ENCODE measurements at regions not wholly inside any gene's neighbourhood (a gene's known extent, or its start where the extent isn't known, plus 50 kb on each side); places are given as distances from the start of the nearest gene placed in this dataset.

GRCh38 chr15:29345549-29346525, 76.2 kb upstream of the NSMCE3 start:
- intact Hi-C loops (cut with micrococcal nuclease) = no loop called here
- no peak for DNase-seq (ENCODE audit: low spot score)
- Mint-ChIP-seq H3K4me3 (no peak overlapping the region), H3K27ac (no peak overlapping the region), H3K4me1 (ENCODE audit: low read depth) (no peaks in the 10 kb centered on the region), H3K9me3 (no peaks in the 10 kb centered on the region), H3K27me3 (ENCODE audit: insufficient read depth) (no peaks in the 10 kb centered on the region), H3K36me3 (ENCODE audit: low read depth) (no peaks in the 10 kb centered on the region)

- intact Hi-C loops (cut with micrococcal nuclease) = no loop called here
- no peaks in the 10 kb centered on the region for H3K36me3 Mint-ChIP-seq (ENCODE audit: low read depth)
- H3K9me3 Mint-ChIP-seq = no peaks in the 10 kb centered on the region
Measured at GRCh38 chr15:29344474-29344873, 74.9 kb upstream of the NSMCE3 start.

DNA sequence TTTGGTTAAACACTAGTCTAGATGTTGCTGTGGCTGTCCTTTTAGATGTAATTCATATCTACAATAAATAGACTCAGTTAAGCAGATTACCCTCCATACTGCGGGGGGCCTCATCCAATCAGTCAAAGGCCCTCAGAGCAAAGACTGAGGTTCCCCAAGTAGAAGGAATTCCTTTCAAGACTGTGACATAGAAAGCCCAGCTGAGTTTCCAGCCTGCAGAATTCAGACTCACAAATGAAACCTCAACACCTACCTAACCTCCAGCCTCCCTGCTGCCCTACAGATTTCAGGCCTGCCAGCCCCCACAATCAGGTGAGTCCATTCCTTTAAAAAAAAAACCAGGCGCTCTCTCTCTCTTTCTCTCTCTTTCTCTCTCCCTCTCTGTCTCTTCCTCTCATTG, 73.6 kb upstream of the NSMCE3 start:
- H3K27ac Mint-ChIP-seq = no peak overlapping the region
- no peak for DNase-seq (ENCODE audit: low spot score)
- H3K4me1 Mint-ChIP-seq (ENCODE audit: low read depth) = no peaks in the 10 kb centered on the region
- H3K27me3 Mint-ChIP-seq (ENCODE audit: insufficient read depth) = no peaks in the 10 kb centered on the region
- H3K9me3 Mint-ChIP-seq = no peaks in the 10 kb centered on the region
- no peak overlapping the region for H3K4me3 Mint-ChIP-seq
- intact Hi-C loops (cut with micrococcal nuclease) = no loop called here
- no peaks in the 10 kb centered on the region for H3K36me3 Mint-ChIP-seq (ENCODE audit: low read depth)

More at GRCh38 chr15:29344474-29344873, 74.9 kb upstream of the NSMCE3 start:
- no peak overlapping the region for H3K27ac Mint-ChIP-seq
- no peaks in the 10 kb centered on the region for H3K4me1 Mint-ChIP-seq (ENCODE audit: low read depth)
- H3K4me3 Mint-ChIP-seq = no peak overlapping the region
- no peaks in the 10 kb centered on the region for H3K27me3 Mint-ChIP-seq (ENCODE audit: insufficient read depth)
- DNase-seq (ENCODE audit: low spot score) = no peak

DNA sequence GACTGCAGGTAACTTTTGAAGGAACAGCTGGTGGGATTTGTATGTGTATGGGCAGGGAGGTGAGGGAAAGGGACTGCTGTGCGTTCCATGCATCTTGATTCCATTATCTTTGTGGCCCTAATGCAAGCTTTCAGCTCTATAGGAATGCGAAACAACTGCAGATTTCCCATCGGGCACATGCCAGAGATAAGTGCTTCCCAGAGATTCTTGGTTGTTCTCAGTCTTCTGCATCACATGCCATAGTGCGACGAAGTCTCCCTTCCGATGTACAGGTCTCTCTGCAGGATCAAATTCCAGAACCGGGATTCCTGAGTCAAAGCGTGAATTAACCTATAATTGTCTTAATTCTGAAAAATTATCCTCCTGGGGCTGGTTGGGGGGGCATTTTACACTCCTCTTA, 72.6 kb upstream of the NSMCE3 start:
- no peak for DNase-seq (ENCODE audit: low spot score)
- no peaks in the 10 kb centered on the region for H3K9me3 Mint-ChIP-seq
- H3K36me3 Mint-ChIP-seq (ENCODE audit: low read depth) = no peaks in the 10 kb centered on the region
- no peaks in the 10 kb centered on the region for H3K4me1 Mint-ChIP-seq (ENCODE audit: low read depth)
- no peaks in the 10 kb centered on the region for H3K27me3 Mint-ChIP-seq (ENCODE audit: insufficient read depth)
- H3K4me3 Mint-ChIP-seq = no peak overlapping the region
- intact Hi-C loops (cut with micrococcal nuclease) = no loop called here
- no peak overlapping the region for H3K27ac Mint-ChIP-seq

DNA sequence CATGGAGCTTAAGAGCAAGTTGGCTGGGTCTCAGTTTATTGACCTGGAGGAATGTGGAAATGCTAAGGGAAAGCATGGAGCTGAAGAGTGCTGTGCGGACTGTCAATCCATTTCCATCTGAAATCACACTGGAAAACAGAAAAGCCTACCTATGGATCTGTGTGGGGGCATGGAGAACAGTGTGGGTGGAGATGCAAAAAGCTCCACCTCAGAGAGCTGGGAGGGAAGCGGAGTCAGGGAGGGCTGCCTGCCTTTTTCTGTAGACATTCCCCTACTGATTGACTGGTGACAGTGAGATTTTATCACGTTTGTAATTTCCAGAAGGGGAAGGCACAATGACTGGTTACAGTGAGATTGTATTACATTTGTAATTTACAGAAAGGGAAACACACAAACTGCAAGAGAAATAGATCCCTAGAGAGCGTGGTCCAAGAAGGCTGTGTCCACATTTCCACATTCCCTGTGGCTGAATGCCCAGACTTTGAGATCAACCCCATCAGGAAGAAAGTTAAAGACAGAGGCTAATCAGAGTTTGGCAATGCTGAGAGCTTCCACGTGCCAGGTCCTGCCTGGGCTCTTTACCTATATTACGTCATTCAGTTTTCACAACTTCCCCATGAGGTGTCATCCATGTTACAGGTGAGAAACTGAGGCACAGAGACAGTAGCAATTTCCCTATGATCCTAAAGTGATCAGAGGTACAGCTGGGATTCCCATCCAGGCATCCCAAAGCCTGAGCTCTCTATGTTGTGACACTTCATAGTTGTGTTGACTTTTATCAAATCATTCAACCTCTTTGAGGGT, 67.7 kb upstream of the NSMCE3 start:
- DNase-seq (ENCODE audit: low spot score) = no peak
- H3K27ac Mint-ChIP-seq = no peak overlapping the region
- no peaks in the 10 kb centered on the region for H3K27me3 Mint-ChIP-seq (ENCODE audit: insufficient read depth)
- no peaks in the 10 kb centered on the region for H3K9me3 Mint-ChIP-seq
- H3K4me1 Mint-ChIP-seq (ENCODE audit: low read depth) = no peaks in the 10 kb centered on the region
- intact Hi-C loops (cut with micrococcal nuclease) = no loop called here
- H3K4me3 Mint-ChIP-seq = no peak overlapping the region
- H3K36me3 Mint-ChIP-seq (ENCODE audit: low read depth) = no peaks in the 10 kb centered on the region

DNA sequence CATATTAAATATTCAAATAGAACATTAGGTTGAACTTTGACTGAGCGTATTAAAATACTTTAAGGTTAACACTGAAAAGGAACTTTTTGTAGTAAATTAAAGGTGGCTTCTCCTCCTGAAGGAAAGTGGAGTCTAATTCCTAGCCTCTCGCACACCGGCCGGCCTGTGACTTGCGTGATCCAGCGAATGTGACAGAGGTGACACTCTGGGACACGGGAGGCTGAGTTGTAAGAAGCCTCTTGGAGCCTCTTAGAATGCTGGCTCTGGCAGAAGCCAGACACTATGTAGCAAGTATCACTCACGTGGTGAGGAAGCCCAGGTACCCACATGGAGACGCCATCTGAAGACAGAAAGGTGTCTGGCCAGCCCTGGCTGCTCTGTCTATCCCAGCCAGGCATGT, 64.9 kb upstream of the NSMCE3 start:
- intact Hi-C loops (cut with micrococcal nuclease) = no loop called here
- no peak for DNase-seq (ENCODE audit: low spot score)
- Mint-ChIP-seq H3K4me1 (ENCODE audit: low read depth) (no peaks in the 10 kb centered on the region), H3K36me3 (ENCODE audit: low read depth) (no peaks in the 10 kb centered on the region), H3K4me3 (no peak overlapping the region), H3K9me3 (no peaks in the 10 kb centered on the region), H3K27me3 (ENCODE audit: insufficient read depth) (no peaks in the 10 kb centered on the region), H3K27ac (no peak overlapping the region)

DNA sequence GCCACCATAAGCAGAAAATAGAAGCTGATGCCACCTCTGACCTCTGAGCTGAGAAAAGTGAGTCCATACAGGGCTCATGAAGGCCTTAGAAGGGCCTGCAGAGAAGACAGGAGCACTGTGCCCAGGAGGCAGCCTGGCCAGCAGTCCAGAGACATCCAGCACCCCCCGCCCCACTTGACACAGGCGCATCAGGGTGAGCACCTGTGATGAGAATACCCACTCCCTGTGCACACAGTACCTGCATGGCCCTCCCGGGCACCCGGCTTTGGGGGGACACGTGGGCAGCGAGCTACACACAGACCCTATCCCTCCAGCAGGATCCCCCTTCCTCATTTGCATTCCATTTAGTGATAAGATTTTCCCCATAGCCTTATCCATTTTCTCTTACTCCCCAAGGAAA, 63.6 kb upstream of the NSMCE3 start:
- intact Hi-C loops (cut with micrococcal nuclease) = no loop called here
- Mint-ChIP-seq H3K36me3 (ENCODE audit: low read depth) (no peaks in the 10 kb centered on the region), H3K27ac (no peak overlapping the region), H3K27me3 (ENCODE audit: insufficient read depth) (no peaks in the 10 kb centered on the region), H3K9me3 (no peaks in the 10 kb centered on the region), H3K4me3 (no peak overlapping the region), H3K4me1 (ENCODE audit: low read depth) (no peaks in the 10 kb centered on the region)
- no peak for DNase-seq (ENCODE audit: low spot score)

GRCh38 chr15:29331669-29332068, 62.0 kb upstream of the NSMCE3 start:
- no peak overlapping the region for H3K27ac Mint-ChIP-seq
- no peaks in the 10 kb centered on the region for H3K27me3 Mint-ChIP-seq (ENCODE audit: insufficient read depth)
- H3K9me3 Mint-ChIP-seq = no peaks in the 10 kb centered on the region
- H3K4me1 Mint-ChIP-seq (ENCODE audit: low read depth) = no peaks in the 10 kb centered on the region
- intact Hi-C loops (cut with micrococcal nuclease) = no loop called here
- DNase-seq (ENCODE audit: low spot score) = no peak
- no peaks in the 10 kb centered on the region for H3K36me3 Mint-ChIP-seq (ENCODE audit: low read depth)
- H3K4me3 Mint-ChIP-seq = no peak overlapping the region

DNA sequence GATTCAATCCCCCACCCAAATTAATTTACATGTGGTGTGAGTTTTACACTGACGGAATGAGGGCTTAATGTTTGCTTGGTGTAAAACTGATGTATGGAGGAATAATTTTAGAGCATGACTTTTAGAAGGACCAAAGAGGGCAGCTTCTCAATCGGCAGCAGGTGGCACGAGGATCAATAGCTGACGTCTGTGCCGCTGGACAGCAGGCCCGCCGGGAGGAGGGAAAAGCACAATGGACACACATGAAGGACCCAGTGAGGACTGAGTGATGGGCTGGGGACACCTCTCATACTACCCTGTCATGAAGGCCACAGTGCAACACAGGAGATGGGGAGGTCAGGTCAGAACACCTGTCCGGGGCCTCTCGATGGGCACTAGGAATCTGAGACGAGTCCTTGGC, 61.4 kb upstream of the NSMCE3 start:
- H3K27ac Mint-ChIP-seq = no peak overlapping the region
- no peaks in the 10 kb centered on the region for H3K4me1 Mint-ChIP-seq (ENCODE audit: low read depth)
- peaks cover 1% of the 10 kb centered on the region for H3K27me3 Mint-ChIP-seq (ENCODE audit: insufficient read depth)
- H3K9me3 Mint-ChIP-seq = peaks cover 2% of the 10 kb centered on the region
- intact Hi-C loops (cut with micrococcal nuclease) = no loop called here
- no peaks in the 10 kb centered on the region for H3K36me3 Mint-ChIP-seq (ENCODE audit: low read depth)
- no peak for DNase-seq (ENCODE audit: low spot score)
- H3K4me3 Mint-ChIP-seq = no peak overlapping the region

DNA sequence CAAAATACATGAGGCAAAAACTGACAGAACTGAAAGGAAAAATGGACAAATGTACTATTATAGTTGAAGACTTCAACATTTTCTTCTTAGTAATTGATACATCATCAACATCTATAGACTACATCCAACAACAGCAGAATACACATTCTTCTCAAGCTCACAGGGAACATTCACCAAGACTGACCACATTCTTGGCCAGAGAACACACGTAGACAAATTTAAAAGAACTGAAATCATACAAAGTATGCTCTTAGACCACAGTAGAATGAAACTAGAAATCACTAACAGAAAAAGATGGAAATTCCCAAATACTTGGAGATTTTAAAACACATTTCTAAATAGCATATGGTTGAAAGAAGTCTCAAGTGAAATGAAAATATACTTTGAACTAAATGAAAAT, 55.1 kb upstream of the NSMCE3 start:
- Mint-ChIP-seq H3K36me3 (ENCODE audit: low read depth) (no peaks in the 10 kb centered on the region), H3K4me1 (ENCODE audit: low read depth) (no peaks in the 10 kb centered on the region), H3K27ac (no peak overlapping the region), H3K9me3 (peaks cover 9% of the 10 kb centered on the region), H3K4me3 (no peak overlapping the region), H3K27me3 (ENCODE audit: insufficient read depth) (peaks cover 5% of the 10 kb centered on the region)
- intact Hi-C loops (cut with micrococcal nuclease) = no loop called here
- DNase-seq (ENCODE audit: low spot score) = no peak

GRCh38 chr15:29323557-29323956, 53.9 kb upstream of the NSMCE3 start:
- intact Hi-C loops (cut with micrococcal nuclease) = no loop called here
- Mint-ChIP-seq H3K27ac (no peak overlapping the region), H3K9me3 (peaks cover 9% of the 10 kb centered on the region)

DNA sequence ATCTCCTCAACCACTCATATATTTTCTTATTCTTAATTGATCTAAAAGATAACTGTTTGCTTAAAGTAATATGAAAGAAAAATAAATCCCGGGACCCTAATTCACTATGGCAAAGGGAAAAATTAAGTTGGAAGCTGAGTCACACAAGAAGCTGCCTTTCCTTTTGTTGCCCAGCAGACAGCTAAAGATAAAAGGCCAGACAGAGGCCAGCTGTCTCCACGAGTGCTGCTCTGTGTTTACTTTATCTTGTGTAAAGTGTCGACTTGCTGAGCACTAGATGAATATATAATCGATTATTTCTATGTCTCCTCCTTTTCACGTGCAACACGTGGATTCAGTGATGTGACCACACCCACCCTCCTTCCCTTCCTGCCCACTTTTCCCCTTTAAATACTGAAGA, 52.8 kb upstream of the NSMCE3 start:
- Mint-ChIP-seq H3K9me3 (peaks cover 9% of the 10 kb centered on the region), H3K4me3 (no peak overlapping the region), H3K27me3 (ENCODE audit: insufficient read depth) (peaks cover 5% of the 10 kb centered on the region), H3K36me3 (ENCODE audit: low read depth) (no peaks in the 10 kb centered on the region), H3K4me1 (ENCODE audit: low read depth) (no peaks in the 10 kb centered on the region), H3K27ac (no peak overlapping the region)
- intact Hi-C loops (cut with micrococcal nuclease) = no loop called here
- DNase-seq (ENCODE audit: low spot score) = no peak

More at GRCh38 chr15:29323557-29323956, 53.9 kb upstream of the NSMCE3 start:
- no peak overlapping the region for H3K4me3 Mint-ChIP-seq
- no peak for DNase-seq (ENCODE audit: low spot score)
- peaks cover 5% of the 10 kb centered on the region for H3K27me3 Mint-ChIP-seq (ENCODE audit: insufficient read depth)
- H3K36me3 Mint-ChIP-seq (ENCODE audit: low read depth) = no peaks in the 10 kb centered on the region
- H3K4me1 Mint-ChIP-seq (ENCODE audit: low read depth) = no peaks in the 10 kb centered on the region

- Mint-ChIP-seq H3K27me3 (ENCODE audit: insufficient read depth) (peaks cover 2% of the 10 kb centered on the region), H3K9me3 (peaks cover under 1% of the 10 kb centered on the region), H3K36me3 (ENCODE audit: low read depth) (no peaks in the 10 kb centered on the region), H3K4me3 (no peak overlapping the region), H3K27ac (no peak overlapping the region), H3K4me1 (ENCODE audit: low read depth) (no peaks in the 10 kb centered on the region)
- intact Hi-C loops (cut with micrococcal nuclease) = no loop called here
- DNase-seq (ENCODE audit: low spot score) = no peak
Measured at GRCh38 chr15:29320420-29320819, 50.8 kb upstream of the NSMCE3 start.
